ENCODE measurements at regions not wholly inside any gene's neighbourhood (a gene's known extent, or its start where the extent isn't known, plus 50 kb on each side); places are given as distances from the start of the nearest gene placed in this dataset.
"Not testable (repeated sequence)": the region's sequence is repeated elsewhere in the genome, so short reads cannot be mapped to it uniquely, and the experiment has no call there.

GRCh38 chr14:106344065-106344614 is 817.8 kb downstream of the TMEM121 start:
- not testable (repeated sequence) for TF ChIP-seq CTCF (IDR thresholded peaks at IDR 0.05; ENCODE audit: low read depth, low read length, missing input control); TAF1 (conservative IDR thresholded peaks at IDR 0.05); RAD21 (IDR thresholded peaks at IDR 0.05); REST (IDR thresholded peaks at IDR 0.05); SP1 (IDR thresholded peaks at IDR 0.05); YY1 (IDR thresholded peaks at IDR 0.05)
